ENCODE measurements at regions not wholly inside any gene's neighbourhood (a gene's known extent, or its start where the extent isn't known, plus 50 kb on each side); places are given as distances from the start of the nearest gene placed in this dataset.

- TF ChIP-seq CTCF (IDR thresholded peaks at IDR 0.05; ENCODE audit: low read depth, low read length): no peak
- no peak overlapping the region for H3K4me3 ChIP-seq (ENCODE audit: low read depth, low read length)
Measured at GRCh38 chr1:199706826-199707606, 320.5 kb upstream of the NR5A2 start.

- TF ChIP-seq CTCF (IDR thresholded peaks at IDR 0.05; ENCODE audit: low read depth, low read length): no peak
Measured at GRCh38 chr1:199710974-199711373, 316.5 kb upstream of the NR5A2 start.

GRCh38 chr1:199716729-199717128 is 310.8 kb upstream of the NR5A2 start:
- no peak for TF ChIP-seq CTCF (IDR thresholded peaks at IDR 0.05; ENCODE audit: low read depth, low read length)
- no peak overlapping the region for H3K4me3 ChIP-seq (ENCODE audit: low read depth, low read length)

More at GRCh38 chr1:199710974-199711373, 316.5 kb upstream of the NR5A2 start:
- no peak overlapping the region for H3K4me3 ChIP-seq (ENCODE audit: low read depth, low read length)

- no peak overlapping the region for H3K4me3 ChIP-seq (ENCODE audit: low read depth, low read length)
Measured at GRCh38 chr1:199719156-199719842, 308.2 kb upstream of the NR5A2 start.

GRCh38 chr1:199720496-199720895 is 307.0 kb upstream of the NR5A2 start:
- TF ChIP-seq CTCF (IDR thresholded peaks at IDR 0.05; ENCODE audit: low read depth, low read length): no peak
- H3K4me3 ChIP-seq (ENCODE audit: low read depth, low read length): no peak overlapping the region

More at GRCh38 chr1:199719156-199719842, 308.2 kb upstream of the NR5A2 start:
- no peak for TF ChIP-seq CTCF (IDR thresholded peaks at IDR 0.05; ENCODE audit: low read depth, low read length)

GRCh38 chr1:199721001-199721400 is 306.5 kb upstream of the NR5A2 start:
- no peak overlapping the region for H3K4me3 ChIP-seq (ENCODE audit: low read depth, low read length)
- TF ChIP-seq CTCF (IDR thresholded peaks at IDR 0.05; ENCODE audit: low read depth, low read length): no peak
